GM18870 (cell line): ENCODE measurements at regions not wholly inside any gene's neighbourhood (a gene's known extent, or its start where the extent isn't known, plus 50 kb on each side); places are given as distances from the start of the nearest gene placed in this dataset.
"Not testable (repeated sequence)": the region's sequence is repeated elsewhere in the genome, so short reads cannot be mapped to it uniquely, and the experiment has no call there.

Experiments used
- ATAC-seq: cut with Tn5 transposase; IDR thresholded peaks from one replicate; pipeline ENCODE4 v1.9.1; 2021; ENCODE audit warnings: moderate library complexity; ENCODE audit not compliant: unreplicated experiment

DNA sequence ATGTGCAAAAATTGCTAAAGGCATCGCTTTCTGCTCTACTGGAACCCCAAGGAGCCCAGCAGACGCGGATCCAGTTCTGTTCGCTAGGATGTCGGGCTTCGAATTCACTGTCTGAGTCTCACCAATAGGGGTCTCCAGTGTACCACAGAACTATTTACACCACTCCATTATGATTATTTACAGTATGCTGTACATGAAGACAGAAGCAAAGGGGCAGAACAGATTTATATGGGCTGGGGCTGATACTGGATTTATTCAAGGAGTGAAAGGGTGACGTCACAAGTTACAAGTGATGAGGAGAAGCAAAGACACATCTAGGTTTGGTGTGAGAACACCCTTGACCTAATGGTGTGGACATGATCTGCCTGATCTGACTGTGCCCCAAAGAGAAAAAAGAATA lies 185.3 kb upstream of the ATP5MC3 start:
- ATAC-seq, result no peak

DNA sequence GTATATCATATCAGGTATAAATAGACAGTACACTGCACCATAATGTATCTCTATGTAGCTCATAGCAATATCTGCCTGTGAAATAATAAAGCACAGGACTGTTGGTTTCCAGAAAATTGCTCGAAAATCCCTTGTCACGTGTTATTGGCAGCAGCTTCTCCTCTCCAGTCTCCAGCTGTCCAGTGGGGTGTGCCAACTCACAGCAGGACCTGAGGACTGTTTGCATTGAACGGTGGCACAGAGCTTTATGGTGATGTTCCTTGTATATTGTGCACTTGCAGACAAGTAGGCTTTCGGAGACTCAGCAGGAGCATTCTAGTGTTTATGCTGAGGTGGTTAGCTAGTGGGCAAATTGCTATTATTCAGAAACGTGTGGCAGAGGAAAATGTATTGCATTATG lies 182.2 kb upstream of the ATP5MC3 start:
- ATAC-seq, result no peak

DNA sequence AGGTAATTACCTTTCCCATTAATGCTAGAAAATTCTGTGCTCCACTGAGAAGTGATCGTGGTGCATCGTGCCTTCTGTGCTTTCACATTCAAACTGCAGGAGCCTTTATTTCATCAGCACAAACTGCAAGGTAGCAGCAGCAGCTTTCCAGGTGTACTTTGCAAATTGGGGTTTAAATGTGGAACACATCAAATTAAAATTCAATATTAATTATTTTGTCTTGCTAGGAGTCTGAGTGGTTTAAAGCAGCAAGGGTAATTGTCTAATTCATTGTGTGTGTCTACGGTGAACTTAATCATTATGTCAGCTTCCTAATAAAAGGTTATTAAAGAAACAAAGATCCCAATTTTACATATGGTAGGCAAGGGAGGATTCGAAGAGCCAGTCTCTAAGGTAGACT lies 180.8 kb upstream of the ATP5MC3 start:
- no peak for ATAC-seq

DNA sequence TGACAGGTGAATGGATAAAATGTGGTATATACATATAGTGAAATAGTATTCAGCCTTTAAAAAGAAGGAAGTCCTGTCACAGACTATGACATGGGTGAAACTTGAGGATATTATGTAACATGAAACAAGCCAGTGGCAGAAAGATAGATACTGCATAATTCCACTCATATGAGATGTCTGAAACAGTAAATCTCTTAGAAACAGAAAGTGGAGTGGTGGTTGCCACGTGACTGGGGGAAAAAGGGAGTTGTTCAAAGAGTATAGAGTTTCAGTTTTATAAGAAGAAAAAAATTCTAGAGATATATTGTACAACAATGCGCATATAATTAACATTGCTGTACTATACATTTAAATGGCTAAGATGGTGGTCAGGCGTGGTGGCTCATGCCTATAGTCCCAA lies 178.2 kb upstream of the ATP5MC3 start:
- no peak for ATAC-seq

DNA sequence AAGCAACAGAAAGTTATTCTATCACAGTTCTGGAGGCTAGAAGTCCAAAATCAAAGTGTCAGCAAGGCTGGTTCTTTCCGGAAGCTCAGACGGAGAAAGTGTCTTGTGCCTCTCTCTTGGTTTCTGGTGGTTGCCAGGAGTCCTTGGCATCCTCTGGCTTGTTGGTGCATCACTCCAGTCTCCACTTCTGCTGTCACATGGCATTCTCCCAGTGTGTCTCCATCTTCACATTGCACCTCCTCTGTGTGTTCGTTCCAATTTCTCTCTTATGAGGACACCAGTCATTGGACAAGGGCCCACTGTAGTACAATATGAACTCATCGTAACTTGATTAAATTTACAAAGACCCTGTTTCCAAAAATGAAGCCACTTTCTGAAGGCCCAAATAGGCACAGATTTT lies 175.4 kb upstream of the ATP5MC3 start:
- ATAC-seq, result no peak

DNA sequence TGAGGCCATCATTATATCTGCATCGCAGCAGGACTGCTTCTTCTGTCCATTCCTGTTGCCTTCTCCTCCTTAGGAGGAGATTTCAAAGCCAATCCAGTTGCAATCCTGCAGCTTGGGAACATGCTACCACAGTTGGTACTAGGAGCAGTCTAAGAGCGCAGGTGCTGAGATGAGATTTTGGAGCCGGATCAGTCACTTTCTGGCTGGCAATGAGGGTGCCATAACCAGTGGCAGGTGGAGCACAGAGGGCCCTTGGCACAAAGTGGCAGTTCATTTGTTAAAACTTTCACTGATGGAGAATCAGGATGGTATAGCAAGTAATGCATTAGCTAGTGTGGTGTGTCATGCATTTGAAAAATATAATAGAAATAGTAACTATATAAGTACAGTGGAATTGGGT lies 173.7 kb upstream of the ATP5MC3 start:
- no peak for ATAC-seq

DNA sequence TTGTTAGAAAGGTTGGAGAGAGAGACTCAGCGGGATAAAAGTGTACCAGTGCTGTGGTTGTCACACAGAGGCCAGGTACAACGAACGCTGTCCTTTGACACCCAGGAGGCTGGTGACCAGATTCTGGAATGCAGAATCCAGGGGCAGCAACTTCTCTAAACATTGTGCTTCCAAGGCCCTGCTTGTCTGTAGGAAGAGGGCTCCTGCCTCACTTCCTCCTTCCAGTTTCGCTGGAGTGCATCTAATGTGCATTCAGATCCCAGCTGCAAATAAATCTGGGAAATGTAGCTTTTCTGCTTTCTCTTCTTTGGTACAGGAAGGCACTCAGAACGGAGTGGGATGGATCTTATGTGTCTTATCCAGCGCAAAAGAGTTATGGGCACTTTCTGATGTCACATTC lies 171.8 kb upstream of the ATP5MC3 start:
- no peak for ATAC-seq

DNA sequence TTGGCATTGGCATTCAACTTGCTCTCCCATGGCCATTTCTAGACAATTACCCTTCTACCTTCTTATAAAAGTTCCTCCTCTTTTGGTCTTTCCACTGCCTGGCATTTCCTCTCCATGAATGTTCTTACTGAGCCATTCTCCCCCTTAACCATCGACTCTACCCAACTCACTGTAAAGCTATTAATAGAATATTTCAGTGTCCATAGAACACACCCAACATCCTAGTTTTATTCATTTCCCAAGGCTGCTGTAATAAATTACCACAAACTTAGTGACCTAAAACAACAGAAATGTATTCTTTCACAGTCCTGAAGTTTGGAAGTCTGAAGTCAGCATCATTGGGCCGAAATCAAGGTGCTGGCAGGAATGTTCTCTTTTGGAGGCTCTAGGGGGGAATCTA lies 170.0 kb upstream of the ATP5MC3 start:
- ATAC-seq, result no peak

DNA sequence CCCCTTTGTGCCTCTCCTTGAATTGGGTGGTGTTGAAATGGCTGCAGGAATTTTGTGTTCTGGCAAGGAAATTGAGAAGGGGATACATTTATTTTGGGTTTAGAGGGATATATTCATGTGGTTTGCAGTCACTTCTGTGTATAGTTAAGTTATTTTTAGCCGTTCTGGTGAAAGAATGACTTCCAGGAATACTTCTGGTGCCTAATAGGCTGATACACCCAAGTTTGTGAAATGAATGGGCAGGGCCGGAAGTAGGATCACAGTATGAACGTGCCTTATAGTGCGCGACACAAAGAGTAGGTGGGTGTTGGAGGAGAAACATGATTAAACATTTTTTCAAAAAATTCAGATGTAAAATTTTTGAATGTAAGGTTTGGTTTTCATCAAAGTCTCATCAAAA lies 168.6 kb upstream of the ATP5MC3 start:
- no peak for ATAC-seq

DNA sequence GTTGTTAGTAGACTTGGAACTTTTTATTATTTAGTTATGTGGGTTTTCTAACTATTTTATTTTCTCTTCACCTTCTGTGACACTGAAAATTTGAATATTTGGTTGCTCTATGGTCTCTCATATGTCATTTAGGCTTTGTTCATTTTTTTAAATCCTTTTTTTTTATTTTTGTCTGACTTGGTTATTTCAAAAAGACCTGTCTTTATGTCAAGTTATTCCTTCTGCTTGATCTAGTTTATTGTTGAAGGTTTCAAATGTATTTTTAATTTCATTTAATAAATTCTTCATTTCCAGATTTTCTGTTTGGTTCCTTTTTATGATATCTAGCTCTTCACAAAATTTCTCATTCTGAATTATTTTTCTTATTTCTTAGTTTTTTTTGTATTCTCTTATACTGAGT lies 160.6 kb upstream of the ATP5MC3 start:
- ATAC-seq, result no peak

DNA sequence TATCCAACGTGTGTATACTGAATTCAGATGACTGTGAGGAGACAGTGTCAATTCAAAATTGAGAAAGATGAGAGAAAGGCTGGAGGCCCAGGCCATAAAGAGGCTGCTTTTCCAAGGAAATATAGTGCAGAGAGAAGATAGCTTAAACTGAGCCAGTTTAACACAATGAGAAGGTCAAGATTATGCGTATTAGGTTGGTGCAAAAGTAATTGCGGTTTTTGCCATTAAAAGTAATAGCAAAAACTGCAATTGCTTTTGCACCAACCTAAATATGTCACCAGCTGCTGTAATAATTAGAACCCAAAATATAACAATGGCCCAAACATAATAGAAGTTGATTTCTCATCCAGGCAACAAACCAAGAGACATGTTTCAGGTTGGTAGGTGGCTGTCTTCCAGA lies 148.7 kb upstream of the ATP5MC3 start:
- ATAC-seq, result no peak

DNA sequence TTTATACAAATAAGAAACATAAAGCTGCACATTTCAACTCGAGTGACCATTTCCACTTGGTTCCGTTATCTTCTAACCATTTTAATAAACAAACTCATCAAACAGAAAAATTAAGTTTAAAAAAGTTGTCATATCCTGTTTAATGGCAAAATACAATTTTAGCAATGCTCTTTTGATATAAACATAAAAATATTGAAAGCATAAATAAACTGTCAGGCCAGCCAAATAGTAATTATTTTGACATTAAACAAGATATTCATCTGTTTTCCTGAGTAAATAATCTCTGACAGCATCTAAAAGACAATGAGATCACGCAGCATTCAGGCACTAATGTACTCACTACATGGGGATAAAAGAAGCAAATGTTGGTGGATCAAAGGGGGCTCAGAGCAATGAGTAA lies 145.3 kb upstream of the ATP5MC3 start:
- ATAC-seq, result no peak

DNA sequence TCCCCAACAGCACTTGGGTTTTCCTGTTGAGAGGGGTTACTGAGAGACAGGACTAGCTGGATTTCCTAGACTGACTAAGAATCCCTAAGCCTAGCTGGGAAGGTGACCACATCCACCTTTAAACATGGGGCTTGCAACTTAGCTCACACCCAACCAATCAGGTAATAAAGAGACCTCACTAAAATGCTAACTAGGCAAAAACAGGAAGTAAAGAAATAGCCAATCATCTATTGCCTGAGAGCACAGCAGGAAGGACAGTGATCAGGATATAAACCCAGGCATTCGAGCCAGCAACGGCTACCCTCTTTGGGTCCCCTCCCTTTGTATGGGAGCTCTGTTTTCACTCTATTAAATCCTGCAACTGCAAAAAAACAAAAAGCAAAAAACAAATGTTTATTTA lies 144.7 kb upstream of the ATP5MC3 start:
- ATAC-seq, result not testable (repeated sequence)

DNA sequence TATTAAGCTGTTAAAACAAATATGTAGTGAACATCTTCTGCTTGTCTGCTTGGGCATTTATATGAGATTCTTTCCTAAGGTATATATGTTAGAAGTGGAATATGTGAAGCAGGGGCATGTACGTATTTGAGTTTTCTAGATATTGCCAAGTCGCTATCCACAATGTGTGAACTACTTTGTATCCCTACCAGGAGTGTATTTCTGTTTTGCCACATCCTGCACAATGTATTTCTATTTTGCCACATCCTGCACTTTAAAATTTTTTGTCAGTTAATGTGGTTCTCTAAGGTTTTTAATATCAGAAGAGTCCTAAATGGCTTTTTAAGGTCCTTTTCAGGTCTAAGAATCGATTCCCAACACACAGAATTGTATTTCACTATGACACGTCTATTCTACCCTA lies 141.7 kb upstream of the ATP5MC3 start:
- ATAC-seq, result no peak

DNA sequence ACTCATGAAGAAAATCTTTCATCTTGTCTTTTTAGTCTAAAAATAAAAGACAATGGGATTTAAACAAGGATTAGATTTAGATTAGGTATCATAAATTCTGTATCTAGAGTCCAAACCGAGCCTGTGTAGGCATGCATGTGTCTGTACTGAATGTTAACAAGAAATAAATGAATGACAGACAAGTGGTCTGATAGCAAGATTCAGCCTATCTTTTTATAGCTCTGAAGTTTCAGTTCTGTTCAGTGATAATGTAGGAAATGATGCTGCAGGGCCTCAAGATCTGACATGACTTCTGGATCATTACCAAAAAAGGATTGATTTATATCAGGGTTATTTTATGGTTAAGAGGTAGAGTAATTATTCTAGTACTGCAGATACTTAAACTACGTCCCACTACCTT lies 137.0 kb upstream of the ATP5MC3 start:
- ATAC-seq, result peak; percentile 86

DNA sequence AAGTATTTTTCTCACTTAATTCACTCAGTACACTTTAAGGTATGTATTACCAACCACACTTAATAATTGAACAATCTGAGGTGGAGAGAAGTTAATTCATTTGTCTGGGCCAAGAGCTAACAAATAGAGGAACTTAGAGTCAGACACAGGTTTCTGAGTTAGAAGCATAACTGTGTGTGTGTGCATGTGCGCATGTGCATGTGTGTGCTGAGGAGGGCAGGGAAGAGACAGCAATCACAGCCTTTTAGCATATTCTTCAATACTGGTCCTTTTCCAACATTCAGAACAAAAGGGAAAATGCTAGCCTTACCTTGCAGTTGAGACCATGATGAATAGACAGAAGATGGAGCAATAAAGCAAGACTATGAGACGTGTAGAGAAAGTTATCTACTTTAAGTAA lies 136.2 kb upstream of the ATP5MC3 start:
- ATAC-seq, result no peak

DNA sequence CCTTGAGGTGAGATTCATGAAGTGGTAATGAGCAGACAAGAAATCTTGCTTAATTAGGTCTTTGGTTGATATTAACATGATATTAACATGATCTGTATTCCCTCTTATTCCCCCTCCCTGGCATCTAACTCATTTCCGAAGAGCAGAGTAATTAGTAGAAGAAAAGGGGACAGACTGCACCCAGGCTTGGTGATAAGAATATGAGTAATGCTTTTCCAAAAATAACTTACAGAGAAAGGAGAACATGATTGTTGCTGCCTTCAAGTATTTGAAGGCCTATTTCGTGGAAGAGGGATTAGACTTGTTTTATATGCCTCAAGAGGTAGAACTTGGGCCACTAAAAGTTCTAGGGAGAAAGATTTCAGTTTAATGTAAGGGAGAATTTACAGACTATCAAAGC lies 130.6 kb upstream of the ATP5MC3 start:
- no peak for ATAC-seq

DNA sequence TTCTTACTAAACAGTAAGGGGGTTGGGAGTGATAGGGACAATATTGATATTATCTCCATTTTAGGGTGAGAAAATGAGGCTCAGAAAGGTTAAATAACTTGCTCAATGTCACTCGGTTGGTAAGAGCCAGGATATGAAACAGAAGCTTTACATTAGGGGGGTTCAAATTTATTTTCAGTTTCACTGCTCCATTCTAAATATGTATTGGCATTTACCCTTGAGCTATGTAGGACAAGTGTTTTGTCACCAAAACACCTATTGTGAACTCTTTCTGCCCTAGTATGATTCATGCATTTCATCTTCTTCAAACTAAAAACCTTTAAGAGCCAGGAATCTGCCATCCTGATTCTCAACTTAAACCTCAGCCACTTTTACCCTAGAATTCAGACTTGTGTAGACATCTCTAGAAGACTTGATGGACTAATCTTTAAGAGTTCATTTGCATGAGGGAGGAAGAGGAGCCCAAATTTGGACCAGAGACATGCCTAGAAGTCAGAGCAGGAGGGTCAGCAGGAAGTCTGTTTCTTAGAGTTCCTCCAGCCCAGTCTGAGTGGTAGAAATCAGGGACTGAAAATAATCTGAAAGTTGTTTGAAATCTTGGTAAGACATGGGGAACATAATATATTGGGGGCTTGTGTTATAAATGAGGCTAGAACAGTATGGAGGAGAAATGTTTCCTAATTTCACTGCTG lies 129.4 kb upstream of the ATP5MC3 start:
- ATAC-seq, result no peak

DNA sequence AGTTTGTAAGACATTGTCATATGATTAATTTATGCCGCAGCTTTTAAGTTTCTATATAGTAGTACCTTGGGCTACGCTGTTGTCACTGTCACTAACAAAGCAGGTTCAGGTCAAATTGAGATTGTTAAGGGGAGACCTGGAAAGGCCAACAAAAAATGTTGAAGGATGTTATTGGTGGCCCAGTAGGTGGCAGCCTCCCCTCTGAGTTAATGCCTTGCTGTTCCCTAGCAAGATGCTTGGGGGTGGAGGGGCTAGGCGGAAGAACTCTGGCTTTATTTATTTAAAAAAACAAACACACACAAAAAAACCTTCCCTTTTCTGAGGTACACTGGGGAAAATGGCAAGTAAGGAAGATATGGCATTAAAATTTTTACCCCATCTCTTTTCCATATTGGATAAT lies 128.3 kb upstream of the ATP5MC3 start:
- ATAC-seq, result no peak

DNA sequence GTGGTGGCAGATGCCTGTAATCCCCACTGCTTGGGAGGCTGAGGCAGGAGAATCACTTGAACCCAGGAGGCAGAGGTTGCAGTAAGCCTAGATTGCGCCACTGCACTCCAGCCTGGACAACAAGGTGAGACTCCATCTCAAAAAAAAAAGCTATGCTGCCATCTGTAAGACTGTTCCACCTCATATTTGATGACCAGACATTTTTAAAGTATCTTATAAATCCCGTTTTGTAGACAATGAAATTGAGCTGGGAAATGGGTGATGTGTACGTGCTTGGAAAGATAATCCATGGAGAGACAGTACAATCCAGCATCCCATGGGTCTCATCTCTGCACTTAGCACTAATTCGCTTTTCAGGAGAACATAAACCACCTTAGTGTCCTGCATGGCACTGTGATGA lies 126.5 kb upstream of the ATP5MC3 start:
- no peak for ATAC-seq

DNA sequence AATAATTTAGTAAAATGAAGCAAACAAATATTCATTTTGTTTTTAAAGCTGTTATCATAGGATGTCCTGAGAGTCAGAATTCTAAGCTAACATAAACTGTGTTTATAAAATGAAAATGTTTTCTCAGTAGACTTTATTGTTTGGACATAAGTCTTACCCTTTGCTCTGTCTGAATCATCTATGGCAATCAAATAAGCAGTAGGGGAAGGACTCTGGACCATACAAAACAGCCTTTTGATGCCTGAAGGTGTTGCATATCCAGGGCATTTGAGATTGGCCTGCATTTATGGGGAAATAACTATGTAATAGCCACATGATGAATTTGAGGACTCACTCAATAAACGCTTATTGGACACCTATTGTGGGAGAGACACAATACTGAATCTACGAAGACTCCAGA lies 123.0 kb upstream of the ATP5MC3 start:
- ATAC-seq, result no peak

DNA sequence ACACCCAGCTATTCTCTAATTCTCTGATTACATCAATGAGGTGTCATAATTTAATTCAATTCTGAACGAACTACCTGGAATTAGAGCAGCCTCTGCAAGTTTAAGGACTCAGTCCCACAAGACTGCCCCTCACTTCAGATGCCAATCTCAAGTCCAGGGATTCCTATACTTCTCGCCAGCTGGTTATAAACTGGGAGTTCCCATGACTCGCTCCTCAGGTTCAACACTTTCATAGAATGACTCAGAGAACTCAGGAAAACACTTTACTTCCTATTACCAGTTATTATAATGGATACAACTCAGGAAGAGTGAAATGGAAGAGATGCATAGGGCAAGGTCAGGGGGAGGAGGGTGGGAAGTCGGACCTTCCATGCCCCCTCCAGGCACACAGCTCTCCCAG lies 112.3 kb upstream of the ATP5MC3 start:
- ATAC-seq, result no peak

DNA sequence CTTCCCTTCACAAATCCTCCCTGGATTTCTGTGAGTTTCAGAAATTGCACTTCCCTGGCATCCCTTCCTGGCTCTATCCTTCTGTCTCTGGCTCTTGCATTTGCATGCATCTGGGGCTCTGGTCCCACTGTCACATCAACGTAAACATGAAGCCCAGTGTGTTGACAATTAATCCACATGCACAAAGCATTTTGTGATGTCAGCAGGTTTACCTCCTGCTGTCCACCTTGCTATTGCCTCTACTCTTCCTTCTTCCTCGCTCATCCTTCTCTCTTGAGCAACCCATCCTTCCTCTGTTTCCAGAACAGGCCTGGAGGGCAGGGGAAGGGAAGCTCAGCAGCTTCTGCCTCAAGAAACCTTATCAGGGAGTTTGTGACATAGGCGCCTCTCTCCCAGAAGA lies 111.7 kb upstream of the ATP5MC3 start:
- no peak for ATAC-seq

DNA sequence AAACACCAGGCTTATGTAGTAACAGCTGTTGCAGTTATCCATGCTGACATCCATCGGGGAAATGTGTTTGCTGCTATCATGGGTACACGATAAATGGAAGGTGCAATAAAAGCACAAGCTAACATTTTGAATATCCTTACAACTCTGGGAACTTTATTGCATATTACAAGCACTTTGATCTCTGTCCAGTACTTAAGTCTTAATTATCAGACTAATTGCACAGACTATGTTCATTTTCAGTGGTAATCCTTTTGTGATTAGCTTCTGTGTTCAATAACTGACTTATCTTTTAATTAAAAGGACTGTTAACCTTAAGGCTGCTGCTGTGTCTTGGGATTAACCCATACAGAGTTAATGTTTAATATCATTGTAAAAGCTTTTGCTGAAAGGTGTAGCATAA lies 101.4 kb upstream of the ATP5MC3 start:
- no peak for ATAC-seq
